Gastroesophageal sphincter (tissue), 4 donors: ENCODE measurements at regions not wholly inside any gene's neighbourhood (a gene's known extent, or its start where the extent isn't known, plus 50 kb on each side); places are given as distances from the start of the nearest gene placed in this dataset.

Experiments used
- ATAC-seq: fragments of 150-250 bp; one replicate; pipeline ENCODE4 v1.9.1; 2016; ENCODE audit warnings: mild to moderate bottlenecking, moderate library complexity
- H3K27ac ChIP-seq, 4 donors: fragments of 200-600 bp; sonication (generic) in 3 of 4; 1 replicate in 3 of 4; 2 replicates in 1 of 4; pipeline ENCODE4 v1.5.1; 2016 to 2019
- H3K27me3 ChIP-seq: fragments of 200-600 bp; sonication (generic); one replicate; pipeline ENCODE4 v1.5.1; 2019
- H3K36me3 ChIP-seq, 2 donors: fragments of 200-600 bp; sonication (generic); one replicate each; pipeline ENCODE4 v1.5.1; 2019; ENCODE audit warnings: control low read depth in 1 of 2
- H3K4me1 ChIP-seq, 3 donors: fragments of 200-600 bp; sonication (generic); 1 replicate in 2 of 3; 2 replicates in 1 of 3; pipeline ENCODE4 v1.5.1; 2016 to 2019; ENCODE audit warnings: control low read depth in 2 of 3
- H3K4me3 ChIP-seq, 2 donors: fragments of 200-600 bp; sonication (generic); one replicate each; pipeline ENCODE4 v1.5.1; 2019; ENCODE audit warnings: mild to moderate bottlenecking in 1 of 2, moderate library complexity in 1 of 2
- H3K9me3 ChIP-seq, 3 donors: fragments of 200-600 bp; sonication (generic); one replicate each; pipeline ENCODE4 v1.5.1; 2017 to 2019; ENCODE audit warnings: control low read depth in 2 of 3
- EP300 ChIP-seq: sonication (generic); formaldehyde crosslinking; IDR thresholded peaks from one replicate; pipeline ENCODE4 v1.6.1; 2017; ENCODE audit warnings: antibody characterized with exemption, mild to moderate bottlenecking
- POLR2A ChIP-seq, 2 donors: fragments of 450-650 bp; IDR thresholded peaks; one replicate each; pipeline ENCODE4 v1.6.1; 2017; ENCODE audit warnings: antibody characterized with exemption in 2 of 2, mild to moderate bottlenecking in 2 of 2, moderate library complexity in 1 of 2
- POLR2AphosphoS5 ChIP-seq: sonication (generic); formaldehyde crosslinking; IDR thresholded peaks from one replicate; pipeline ENCODE4 v1.6.1; 2017; ENCODE audit warnings: antibody characterized with exemption
- WGBS, 2 donors: methylation state at CpG; one replicate each; pipeline ENCODE4 v1.1.5; 2018; ENCODE audit warnings: low coverage in 1 of 2; 5-methylcytosine and 5-hydroxymethylcytosine counted together
- TF ChIP-seq, protein P1 (sequence below), 4 experiments: fragments of 200-600 bp in 2 of 4; fragments of 450-650 bp in 2 of 4; sonication (generic) in 1 of 4; IDR thresholded peaks; one replicate each; pipeline ENCODE4 v1.5.1; 2017 to 2019; ENCODE audit warnings: antibody characterized with exemption in 4 of 4, mild to moderate bottlenecking in 2 of 4, moderate library complexity in 2 of 4

DNA sequence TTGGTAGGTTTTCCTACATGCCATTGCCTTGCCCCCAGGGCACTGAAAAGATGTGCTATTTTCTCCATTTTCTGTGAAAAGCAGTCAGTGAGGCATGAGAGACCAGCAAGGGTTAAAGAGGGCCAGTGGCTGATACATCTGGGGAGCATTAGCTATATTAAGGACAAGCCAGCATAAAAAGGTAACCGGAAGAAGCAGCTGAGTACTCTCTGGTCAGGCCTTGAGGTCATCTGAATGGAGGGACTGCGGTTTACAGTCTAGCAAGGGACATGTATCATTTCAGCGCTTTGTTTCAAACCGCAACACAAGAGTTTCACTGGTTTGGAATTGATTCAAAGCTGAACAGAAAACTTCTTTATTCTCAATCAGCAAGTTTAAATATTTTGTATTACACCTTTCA, 120.4 kb downstream of the EPDR1 start:
- no peak overlapping the region for H3K27ac ChIP-seq
- no peak for TF ChIP-seq EP300
- TF ChIP-seq POLR2A (IDR thresholded peaks at IDR 0.05) = no peak
- no peak for TF ChIP-seq POLR2AphosphoS5
- TF ChIP-seq, protein P1, sequence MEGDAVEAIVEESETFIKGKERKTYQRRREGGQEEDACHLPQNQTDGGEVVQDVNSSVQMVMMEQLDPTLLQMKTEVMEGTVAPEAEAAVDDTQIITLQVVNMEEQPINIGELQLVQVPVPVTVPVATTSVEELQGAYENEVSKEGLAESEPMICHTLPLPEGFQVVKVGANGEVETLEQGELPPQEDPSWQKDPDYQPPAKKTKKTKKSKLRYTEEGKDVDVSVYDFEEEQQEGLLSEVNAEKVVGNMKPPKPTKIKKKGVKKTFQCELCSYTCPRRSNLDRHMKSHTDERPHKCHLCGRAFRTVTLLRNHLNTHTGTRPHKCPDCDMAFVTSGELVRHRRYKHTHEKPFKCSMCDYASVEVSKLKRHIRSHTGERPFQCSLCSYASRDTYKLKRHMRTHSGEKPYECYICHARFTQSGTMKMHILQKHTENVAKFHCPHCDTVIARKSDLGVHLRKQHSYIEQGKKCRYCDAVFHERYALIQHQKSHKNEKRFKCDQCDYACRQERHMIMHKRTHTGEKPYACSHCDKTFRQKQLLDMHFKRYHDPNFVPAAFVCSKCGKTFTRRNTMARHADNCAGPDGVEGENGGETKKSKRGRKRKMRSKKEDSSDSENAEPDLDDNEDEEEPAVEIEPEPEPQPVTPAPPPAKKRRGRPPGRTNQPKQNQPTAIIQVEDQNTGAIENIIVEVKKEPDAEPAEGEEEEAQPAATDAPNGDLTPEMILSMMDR (IDR thresholded peaks at IDR 0.05) = no peak
- H3K36me3 ChIP-seq = no peaks in the 10 kb centered on the region
- H3K27me3 ChIP-seq = no peaks in the 10 kb centered on the region
- ATAC-seq = no peak
- no peaks in the 10 kb centered on the region for H3K4me1 ChIP-seq
- no peaks in the 10 kb centered on the region for H3K9me3 ChIP-seq
- H3K4me3 ChIP-seq = no peak overlapping the region
- 27 to 69% methylated on average over 2 to 4 of the region's 4 CpGs for WGBS, 2 donors

DNA sequence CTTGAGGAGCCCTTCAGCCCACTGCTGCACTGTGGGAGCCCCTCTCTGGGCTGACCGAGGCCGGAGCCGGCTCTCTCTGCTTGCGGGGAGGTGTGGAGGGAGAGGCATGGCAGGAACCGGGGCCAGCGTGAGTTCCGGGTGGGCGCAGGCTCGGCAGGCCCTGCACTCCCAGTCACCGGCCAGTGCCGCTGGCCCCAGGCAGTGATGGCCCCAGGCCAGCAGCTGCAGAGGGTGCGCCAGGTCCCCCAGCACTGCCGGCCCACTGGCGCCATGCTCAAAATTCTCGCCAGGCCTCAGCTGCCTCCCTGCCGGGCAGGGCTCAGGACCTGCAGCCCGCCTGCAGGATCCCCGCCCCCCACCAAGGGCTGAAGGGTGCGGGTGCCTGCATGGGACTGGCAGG, 128.4 kb upstream of the STARD3NL start:
- Histone ChIP-seq H3K27me3 (no peaks in the 10 kb centered on the region), H3K4me3 (no peak overlapping the region), H3K4me1 (no peaks in the 10 kb centered on the region), H3K9me3 (peaks cover 0 to 15% (median 0%) of the 10 kb centered on the region in 3 donors), H3K27ac (no peak overlapping the region), H3K36me3 (no peaks in the 10 kb centered on the region)
- no CpG with 5 or more reads among the region's 19 CpGs for WGBS, 2 donors
- ATAC-seq = no peak
- no peak for TF ChIP-seq POLR2AphosphoS5
- TF ChIP-seq, protein P1 (IDR thresholded peaks at IDR 0.05) = no peak
- TF ChIP-seq POLR2A (IDR thresholded peaks at IDR 0.05) = no peak
- TF ChIP-seq EP300 = no peak

DNA sequence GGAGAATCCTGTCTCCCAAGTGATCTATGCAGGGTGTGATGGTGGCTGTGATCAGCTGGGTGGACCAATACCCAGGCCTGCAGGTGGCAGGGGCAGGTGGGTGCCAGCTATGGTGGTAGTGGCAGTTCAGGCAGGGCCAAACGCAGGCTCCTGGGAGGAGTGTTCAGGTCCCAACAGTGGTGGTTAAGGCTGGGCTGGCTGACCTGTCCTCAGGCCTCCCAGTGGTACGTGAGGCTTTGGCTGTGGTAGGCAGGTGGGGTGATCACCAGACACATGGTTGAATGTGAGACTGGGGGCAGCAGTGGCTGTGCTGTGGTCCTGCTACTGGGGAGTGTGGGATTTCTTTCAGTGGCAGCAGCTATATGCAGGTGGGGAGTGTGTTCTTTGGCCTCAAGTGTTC, 126.7 kb upstream of the STARD3NL start:
- 100% methylated on average over 1 of the region's 2 CpGs; no CpG with 5 or more reads in 1 of the 2 donors for WGBS, 2 donors
- no peak for TF ChIP-seq POLR2AphosphoS5
- TF ChIP-seq, protein P1 (IDR thresholded peaks at IDR 0.05) = no peak
- no peak for TF ChIP-seq EP300
- no peak for TF ChIP-seq POLR2A (IDR thresholded peaks at IDR 0.05)
- Histone ChIP-seq H3K9me3 (peaks cover 0 to 15% (median 0%) of the 10 kb centered on the region in 3 donors), H3K27me3 (no peaks in the 10 kb centered on the region), H3K4me3 (no peak overlapping the region), H3K27ac (no peak overlapping the region), H3K36me3 (no peaks in the 10 kb centered on the region), H3K4me1 (no peaks in the 10 kb centered on the region)
- no peak for ATAC-seq

DNA sequence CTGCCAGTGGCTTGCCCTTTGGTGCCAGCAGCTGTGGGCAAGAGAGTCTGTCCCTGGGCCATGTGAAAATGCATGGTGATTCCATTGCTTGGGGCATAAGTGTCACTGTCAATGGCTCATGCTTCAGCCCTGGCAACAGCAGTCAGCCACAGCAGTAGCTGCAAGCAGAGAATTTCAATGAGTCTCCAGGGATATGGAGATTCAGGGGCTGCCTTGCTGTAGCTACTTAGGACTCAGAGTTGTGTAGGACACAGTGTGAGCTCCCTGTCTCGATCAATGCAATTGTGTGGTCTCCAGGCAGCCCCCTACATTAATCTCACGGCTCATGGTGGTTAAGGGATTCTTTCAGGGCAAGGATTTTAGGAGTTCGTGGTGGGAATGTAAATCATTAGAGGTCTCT, 126.3 kb upstream of the STARD3NL start:
- Histone ChIP-seq H3K9me3 (peaks cover 0 to 15% (median 0%) of the 10 kb centered on the region in 3 donors), H3K4me1 (no peaks in the 10 kb centered on the region), H3K27me3 (no peaks in the 10 kb centered on the region), H3K36me3 (no peaks in the 10 kb centered on the region), H3K4me3 (no peak overlapping the region), H3K27ac (no peak overlapping the region)
- no peak for ATAC-seq
- TF ChIP-seq EP300 = no peak
- TF ChIP-seq POLR2AphosphoS5 = no peak
- TF ChIP-seq, protein P1 (IDR thresholded peaks at IDR 0.05) = no peak
- no peak for TF ChIP-seq POLR2A (IDR thresholded peaks at IDR 0.05)
- WGBS, 2 donors = 69% methylated on average over 3 of the region's 3 CpGs; no CpG with 5 or more reads in 1 of the 2 donors

DNA sequence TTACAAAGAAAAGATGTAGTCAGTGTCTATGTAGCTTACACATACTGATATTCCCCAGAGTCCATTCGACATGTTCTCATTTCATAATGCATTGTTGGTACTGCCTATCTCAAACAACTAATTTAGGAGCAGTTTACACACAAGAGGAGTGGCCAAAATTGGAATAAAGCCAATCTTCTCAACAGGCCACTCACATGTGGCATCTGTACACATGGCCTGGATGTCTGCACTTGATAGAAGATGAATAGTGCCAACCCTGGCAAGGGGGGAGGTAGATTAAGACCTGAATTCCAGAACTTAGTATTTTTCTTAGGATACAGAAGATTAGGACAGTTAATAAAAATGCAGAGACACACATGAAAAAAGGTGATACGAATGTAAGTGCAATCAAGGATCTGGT, 125.3 kb upstream of the STARD3NL start:
- Histone ChIP-seq H3K27ac (no peak overlapping the region), H3K9me3 (peaks cover 0 to 15% (median 0%) of the 10 kb centered on the region in 3 donors), H3K36me3 (no peaks in the 10 kb centered on the region), H3K27me3 (no peaks in the 10 kb centered on the region), H3K4me1 (no peaks in the 10 kb centered on the region), H3K4me3 (no peak overlapping the region)
- 77 to 100% methylated on average over 1 to 2 of the region's 2 CpGs for WGBS, 2 donors
- TF ChIP-seq POLR2AphosphoS5 = no peak
- no peak for TF ChIP-seq EP300
- TF ChIP-seq POLR2A (IDR thresholded peaks at IDR 0.05) = no peak
- TF ChIP-seq, protein P1 (IDR thresholded peaks at IDR 0.05) = no peak
- ATAC-seq = no peak
